ENCODE measurements at regions not wholly inside any gene's neighbourhood (a gene's known extent, or its start where the extent isn't known, plus 50 kb on each side); places are given as distances from the start of the nearest gene placed in this dataset.
A peak's percentile ranks its signal among the peaks of the same experiment; 100 is the strongest.

DNA sequence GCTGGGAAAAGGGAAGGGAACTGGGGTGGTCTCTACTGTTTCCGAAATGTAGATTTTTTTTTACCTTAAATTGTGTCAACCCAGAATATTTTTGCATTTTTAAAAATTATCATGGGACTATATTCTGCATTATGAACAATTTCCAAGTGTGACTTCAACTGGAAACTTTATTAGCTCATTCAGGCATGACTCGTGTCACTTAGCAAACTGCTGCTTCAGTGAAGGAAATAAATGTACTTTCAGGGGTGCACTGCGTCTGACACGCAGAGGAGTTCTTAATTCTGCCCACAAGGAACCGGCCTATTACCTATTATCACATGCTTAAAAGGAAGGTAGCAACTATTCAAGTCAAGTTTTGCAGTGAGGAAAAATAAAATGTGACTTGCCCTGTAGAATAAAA is 291.3 kb upstream of the PRDM1 start:
- Histone ChIP-seq H3K27ac (ENCODE audit: low read depth in 1 of 2, low read length in 2 of 2) (peak overlapping the region in 1 of 2 donors; percentile 66), H4K20me1 (ENCODE audit: insufficient read depth, low read length) (no peaks in the 10 kb centered on the region), H3K4me1 (ENCODE audit: control insufficient read depth in 1 of 2, insufficient read depth in 2 of 2, low read length in 2 of 2) (peaks cover 54 to 66% of the 10 kb centered on the region in 2 donors), H3K27me3 (ENCODE audit: control insufficient read depth in 2 of 2, insufficient read depth in 2 of 2, low read length in 2 of 2) (no peaks in the 10 kb centered on the region), H3K4me3 (replicated peaks in 1 of 3; ENCODE audit: low read depth in 2 of 3, low read length in 3 of 3) (no peak overlapping the region), H3K79me2 (ENCODE audit: insufficient read depth, low read length) (no peaks in the 10 kb centered on the region), H3K9me3 (replicated peaks in 1 of 2; ENCODE audit: control insufficient read depth in 1 of 2, insufficient read depth in 1 of 2, low read length in 2 of 2) (no peaks in the 10 kb centered on the region), H3K36me3 (replicated peaks in 1 of 2; ENCODE audit: control insufficient read depth in 1 of 2, insufficient read depth in 2 of 2, low read length in 2 of 2) (no peaks in the 10 kb centered on the region), H3K9ac (ENCODE audit: insufficient read depth, low read length, poor library complexity, severe bottlenecking) (no peak overlapping the region), H3K4me2 (replicated peaks; ENCODE audit: extremely low read depth, low read length, poor library complexity, severe bottlenecking) (no peak overlapping the region), H2AFZ (ENCODE audit: insufficient read depth, low read depth, low read length, poor library complexity, severe bottlenecking) (no peak overlapping the region)
- WGBS (ENCODE audit: insufficient coverage): no CpG with 5 or more reads among the region's 5 CpGs
- H3K36me3 Mint-ChIP-seq: no peaks in the 10 kb centered on the region
- H3K9me3 Mint-ChIP-seq: no peaks in the 10 kb centered on the region
- H3K27me3 Mint-ChIP-seq (ENCODE audit: low read depth in 3 of 3): no peaks in the 10 kb centered on the region
- TF ChIP-seq, protein P1, sequence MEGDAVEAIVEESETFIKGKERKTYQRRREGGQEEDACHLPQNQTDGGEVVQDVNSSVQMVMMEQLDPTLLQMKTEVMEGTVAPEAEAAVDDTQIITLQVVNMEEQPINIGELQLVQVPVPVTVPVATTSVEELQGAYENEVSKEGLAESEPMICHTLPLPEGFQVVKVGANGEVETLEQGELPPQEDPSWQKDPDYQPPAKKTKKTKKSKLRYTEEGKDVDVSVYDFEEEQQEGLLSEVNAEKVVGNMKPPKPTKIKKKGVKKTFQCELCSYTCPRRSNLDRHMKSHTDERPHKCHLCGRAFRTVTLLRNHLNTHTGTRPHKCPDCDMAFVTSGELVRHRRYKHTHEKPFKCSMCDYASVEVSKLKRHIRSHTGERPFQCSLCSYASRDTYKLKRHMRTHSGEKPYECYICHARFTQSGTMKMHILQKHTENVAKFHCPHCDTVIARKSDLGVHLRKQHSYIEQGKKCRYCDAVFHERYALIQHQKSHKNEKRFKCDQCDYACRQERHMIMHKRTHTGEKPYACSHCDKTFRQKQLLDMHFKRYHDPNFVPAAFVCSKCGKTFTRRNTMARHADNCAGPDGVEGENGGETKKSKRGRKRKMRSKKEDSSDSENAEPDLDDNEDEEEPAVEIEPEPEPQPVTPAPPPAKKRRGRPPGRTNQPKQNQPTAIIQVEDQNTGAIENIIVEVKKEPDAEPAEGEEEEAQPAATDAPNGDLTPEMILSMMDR (IDR thresholded peaks at IDR 0.05): no peak
- no peak overlapping the region for H3K4me3 Mint-ChIP-seq
- H3K27ac Mint-ChIP-seq: peak overlapping the region; percentile 50 to 89 (median 84)
- peaks cover 68% of the 10 kb centered on the region for H3K4me1 Mint-ChIP-seq
- DNase-seq: peak in 2 of 3 donors; percentile 18 to 63
- intact Hi-C loops (cut with micrococcal nuclease): loop anchor here (5.0 to 10.0 kb wide), 5 partner anchors 87 to 432 kb away; partner anchors contain the start of gene PRDM1 (in 1 of the 2)

DNA sequence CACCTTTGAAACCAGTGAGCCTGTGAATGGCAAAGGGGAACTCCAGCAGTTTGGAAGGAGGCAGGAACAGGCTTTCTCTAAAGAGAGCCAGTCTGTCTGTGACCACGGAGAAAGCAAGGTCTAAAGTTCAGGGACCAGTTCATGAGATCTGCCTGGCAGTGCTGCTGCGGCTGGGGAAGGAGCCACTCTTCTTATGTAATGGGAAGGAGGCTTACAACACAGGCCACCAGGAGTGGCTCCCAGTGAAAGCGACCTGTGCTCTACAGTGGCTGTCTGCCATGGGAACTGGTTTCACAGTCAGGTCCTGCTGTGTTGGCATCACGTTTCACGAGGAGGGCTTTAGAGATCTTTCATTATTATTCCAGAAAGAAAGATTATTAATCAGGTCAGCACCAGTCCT is 291.9 kb upstream of the PRDM1 start:
- Histone ChIP-seq H2AFZ (ENCODE audit: insufficient read depth, low read depth, low read length, poor library complexity, severe bottlenecking) (no peak overlapping the region), H3K9ac (ENCODE audit: insufficient read depth, low read length, poor library complexity, severe bottlenecking) (no peak overlapping the region), H3K4me3 (replicated peaks in 1 of 3; ENCODE audit: low read depth in 2 of 3, low read length in 3 of 3) (no peak overlapping the region), H4K20me1 (ENCODE audit: insufficient read depth, low read length) (no peaks in the 10 kb centered on the region), H3K4me1 (ENCODE audit: control insufficient read depth in 1 of 2, insufficient read depth in 2 of 2, low read length in 2 of 2) (peaks cover 52 to 60% of the 10 kb centered on the region in 2 donors), H3K27ac (ENCODE audit: low read depth in 1 of 2, low read length in 2 of 2) (peak overlapping the region; percentile 13 to 66), H3K4me2 (replicated peaks; ENCODE audit: extremely low read depth, low read length, poor library complexity, severe bottlenecking) (peak overlapping the region; percentile 1), H3K27me3 (ENCODE audit: control insufficient read depth in 2 of 2, insufficient read depth in 2 of 2, low read length in 2 of 2) (no peaks in the 10 kb centered on the region), H3K36me3 (replicated peaks in 1 of 2; ENCODE audit: control insufficient read depth in 1 of 2, insufficient read depth in 2 of 2, low read length in 2 of 2) (no peaks in the 10 kb centered on the region), H3K79me2 (ENCODE audit: insufficient read depth, low read length) (no peaks in the 10 kb centered on the region), H3K9me3 (replicated peaks in 1 of 2; ENCODE audit: control insufficient read depth in 1 of 2, insufficient read depth in 1 of 2, low read length in 2 of 2) (no peaks in the 10 kb centered on the region)
- TF ChIP-seq, protein P1 (IDR thresholded peaks at IDR 0.05): no peak
- 0% methylated on average over 3 of the region's 5 CpGs for WGBS (ENCODE audit: insufficient coverage)
- peak; percentile 77 to 88 (median 79) for DNase-seq
- Mint-ChIP-seq H3K27ac (peak overlapping the region; percentile 76 to 89 (median 84)), H3K4me1 (peaks cover 65% of the 10 kb centered on the region), H3K27me3 (ENCODE audit: low read depth in 3 of 3) (no peaks in the 10 kb centered on the region), H3K4me3 (no peak overlapping the region), H3K36me3 (no peaks in the 10 kb centered on the region), H3K9me3 (no peaks in the 10 kb centered on the region)
- intact Hi-C loops (cut with micrococcal nuclease): loop anchor here (5.0 to 10.0 kb wide), 5 partner anchors 88 to 433 kb away; partner anchors contain the start of gene PRDM1 (in 1 of the 2)
